ENCODE measurements at regions not wholly inside any gene's neighbourhood (a gene's known extent, or its start where the extent isn't known, plus 50 kb on each side); places are given as distances from the start of the nearest gene placed in this dataset.

- TF ChIP-seq CTCF (conservative IDR thresholded peaks at IDR 0.05; ENCODE audit: low read depth, low read length) (no peak), EZH2 (IDR thresholded peaks at IDR 0.05; ENCODE audit: borderline replicate concordance, low read depth, low read length, poor library complexity, severe bottlenecking) (no peak)
Observed at GRCh38 chr3:194277786-194278130, 73.4 kb downstream of the CPN2 start.

Measured in A673 (cell line).